ENCODE measurements at regions not wholly inside any gene's neighbourhood (a gene's known extent, or its start where the extent isn't known, plus 50 kb on each side); places are given as distances from the start of the nearest gene placed in this dataset.

DNA sequence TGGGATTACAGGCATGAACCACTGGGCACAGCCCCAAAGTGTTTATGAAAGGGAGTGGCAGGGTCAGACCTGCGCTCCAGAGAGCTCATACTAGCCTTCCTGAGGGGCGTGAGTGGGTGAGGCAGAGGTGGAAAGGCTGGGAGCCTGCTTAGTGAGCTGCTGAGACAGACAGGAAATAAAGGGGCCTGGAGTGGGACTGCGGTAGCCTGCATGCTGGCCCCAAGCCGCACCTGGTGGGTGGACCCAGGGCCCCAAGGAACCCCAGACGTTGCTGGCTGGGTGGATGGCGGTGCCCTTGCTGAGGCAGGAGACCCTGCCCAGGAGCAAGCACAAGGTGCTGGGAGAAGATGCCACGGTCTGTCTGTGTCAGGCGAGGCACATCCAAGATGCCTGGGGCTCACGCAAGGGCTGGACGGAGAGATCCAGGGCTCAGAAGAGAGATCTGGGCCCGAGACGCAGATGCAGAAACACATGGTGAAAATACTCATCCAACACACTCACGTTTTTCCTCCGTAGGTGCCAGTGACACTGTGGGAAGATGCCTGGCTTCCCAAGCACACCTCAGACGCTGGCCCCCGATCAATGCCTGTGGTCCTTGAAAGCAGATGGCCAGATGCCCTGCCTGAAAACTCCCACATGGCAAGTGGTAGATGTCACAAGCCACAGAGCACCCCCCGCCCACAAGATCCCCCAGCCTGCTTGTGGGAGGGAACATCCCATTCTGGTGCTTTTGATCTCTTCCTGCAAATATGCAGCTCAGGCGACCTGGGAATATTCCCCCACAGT lies 151.1 kb downstream of the GLI2 start:
- ATAC-seq, result peak; percentile 54
- no peak for DNase-seq (ENCODE audit: low spot score)
- intact Hi-C loops (cut with DNase I), result no loop called here

DNA sequence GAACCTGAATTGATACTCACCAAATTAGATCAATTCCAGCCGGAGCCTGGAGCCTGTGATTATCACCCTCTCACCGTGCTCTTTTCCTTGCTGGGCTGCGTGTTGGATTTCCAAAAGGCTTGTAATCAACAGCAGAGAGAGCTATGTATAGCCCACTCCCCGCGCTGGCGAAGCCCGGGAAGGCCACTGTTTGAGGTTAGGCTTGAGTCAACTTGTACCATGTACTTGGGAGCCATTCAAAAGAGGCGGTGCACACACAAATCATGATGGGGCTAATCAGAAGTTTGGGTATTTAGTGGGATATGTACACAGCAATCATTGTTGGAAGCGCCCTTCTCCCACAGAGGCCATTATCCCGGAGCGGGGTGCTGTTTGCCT lies 151.6 kb downstream of the GLI2 start:
- ATAC-seq (no peak), DNase-seq (ENCODE audit: low spot score) (no peak)
- intact Hi-C loops (cut with DNase I), result no loop called here

DNA sequence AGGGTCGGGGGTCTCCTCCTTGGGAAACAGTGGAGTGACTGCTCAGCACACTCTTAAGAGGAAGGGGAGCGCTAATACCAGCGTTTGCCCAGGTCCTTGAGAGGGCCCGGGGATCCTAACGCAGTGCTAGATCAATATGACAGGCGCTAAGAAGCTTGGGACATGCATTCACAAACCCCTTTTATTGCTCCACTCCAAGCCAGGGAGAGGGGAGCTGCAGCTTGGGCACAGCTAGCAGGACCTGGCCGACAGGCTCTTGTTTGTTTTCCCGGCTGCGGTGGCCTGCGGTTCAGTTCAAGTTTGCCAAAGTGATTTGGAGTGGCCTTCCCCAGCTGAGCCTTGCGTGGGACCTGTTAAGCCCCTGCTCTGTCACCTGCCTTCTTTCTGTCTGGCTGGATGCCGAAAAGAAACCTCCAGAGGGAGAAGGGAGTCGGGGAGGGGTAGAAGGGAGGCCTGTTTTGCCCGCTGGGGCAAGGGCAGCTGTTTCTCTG lies 152.1 kb downstream of the GLI2 start:
- DNase-seq (ENCODE audit: low spot score) (no peak), ATAC-seq (no peak)
- intact Hi-C loops (cut with DNase I), result no loop called here

DNA sequence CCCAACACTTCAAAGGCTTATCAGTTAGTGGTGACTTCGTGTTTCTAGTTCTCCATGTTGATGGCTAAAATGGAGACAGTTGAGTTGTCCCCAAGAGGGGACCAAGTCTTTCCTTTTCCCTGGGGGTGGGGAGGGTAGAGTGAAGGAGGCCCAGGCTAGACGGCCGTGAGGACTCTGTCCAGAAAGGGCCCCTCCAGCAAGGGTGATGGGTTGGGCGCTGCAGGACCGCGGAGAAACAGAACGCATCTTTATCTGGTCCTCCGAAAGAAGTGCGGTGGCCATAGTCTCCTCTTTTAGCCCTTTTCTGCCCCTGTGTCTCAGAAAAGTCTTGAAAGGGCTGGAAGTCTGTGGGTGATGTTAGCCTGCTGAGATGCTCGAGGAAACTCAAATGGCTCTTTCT lies 153.2 kb downstream of the GLI2 start:
- ATAC-seq, result no peak
- DNase-seq (ENCODE audit: low spot score), result no peak
- intact Hi-C loops (cut with DNase I), result no loop called here

DNA sequence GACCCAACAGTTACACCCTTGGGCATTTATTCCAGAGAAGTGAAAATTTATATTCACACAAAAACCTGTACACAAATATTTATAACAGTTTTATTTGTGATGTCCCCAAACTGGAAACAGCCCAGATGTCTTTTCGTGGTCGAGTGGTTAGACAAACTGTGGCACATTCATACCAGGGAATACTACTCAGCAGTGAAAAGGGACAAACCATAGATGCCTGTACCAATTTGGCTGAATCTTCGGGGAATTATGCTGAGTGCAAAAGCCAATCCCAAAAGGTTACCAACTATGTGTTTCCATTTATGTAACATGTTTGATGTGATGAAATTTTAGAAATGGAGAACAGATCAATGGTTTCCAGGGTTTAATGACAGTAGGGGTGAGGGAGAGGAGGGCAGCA lies 154.3 kb downstream of the GLI2 start:
- no peak for ATAC-seq
- DNase-seq (ENCODE audit: low spot score), result no peak
- intact Hi-C loops (cut with DNase I), result no loop called here

DNA sequence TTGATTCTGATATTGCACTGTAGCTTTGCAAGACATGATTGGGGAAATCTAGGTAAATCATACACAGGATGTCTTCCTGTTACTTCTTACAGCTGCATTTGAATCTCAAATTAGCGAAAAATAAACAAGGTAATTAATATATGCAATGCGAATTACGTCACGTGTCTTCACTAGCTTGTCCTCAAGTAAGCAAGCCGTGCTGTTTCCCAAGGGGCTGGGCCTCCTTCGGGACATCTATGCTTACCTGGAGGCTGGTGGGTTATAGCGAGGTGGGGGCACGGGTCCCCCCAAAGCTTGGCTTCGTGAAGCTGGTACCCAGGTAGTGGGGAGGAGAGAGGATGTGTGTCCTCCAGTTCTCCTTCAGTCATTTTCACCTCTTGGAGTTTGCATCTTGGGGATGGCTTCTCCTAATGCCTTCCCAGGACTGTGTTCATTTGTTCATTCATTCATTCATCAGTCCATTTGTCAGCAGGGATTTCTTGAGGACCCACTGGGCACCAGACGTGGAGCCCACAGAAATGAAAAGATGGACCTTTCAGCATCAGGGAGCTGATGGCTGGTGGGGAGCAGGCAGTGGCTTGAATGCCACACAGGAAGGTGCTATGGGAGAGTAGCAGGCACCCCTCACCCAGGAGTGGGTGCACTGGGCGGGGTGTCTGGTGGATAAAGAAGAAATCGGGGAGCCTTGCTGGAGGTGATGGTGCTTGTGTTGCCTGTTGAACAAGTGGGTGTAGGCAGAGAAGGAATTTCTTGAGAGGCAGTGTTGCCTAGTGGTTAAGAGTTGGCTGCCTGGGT lies 155.1 kb downstream of the GLI2 start:
- intact Hi-C loops (cut with DNase I), result no loop called here
- ATAC-seq (no peak), DNase-seq (ENCODE audit: low spot score) (no peak)

DNA sequence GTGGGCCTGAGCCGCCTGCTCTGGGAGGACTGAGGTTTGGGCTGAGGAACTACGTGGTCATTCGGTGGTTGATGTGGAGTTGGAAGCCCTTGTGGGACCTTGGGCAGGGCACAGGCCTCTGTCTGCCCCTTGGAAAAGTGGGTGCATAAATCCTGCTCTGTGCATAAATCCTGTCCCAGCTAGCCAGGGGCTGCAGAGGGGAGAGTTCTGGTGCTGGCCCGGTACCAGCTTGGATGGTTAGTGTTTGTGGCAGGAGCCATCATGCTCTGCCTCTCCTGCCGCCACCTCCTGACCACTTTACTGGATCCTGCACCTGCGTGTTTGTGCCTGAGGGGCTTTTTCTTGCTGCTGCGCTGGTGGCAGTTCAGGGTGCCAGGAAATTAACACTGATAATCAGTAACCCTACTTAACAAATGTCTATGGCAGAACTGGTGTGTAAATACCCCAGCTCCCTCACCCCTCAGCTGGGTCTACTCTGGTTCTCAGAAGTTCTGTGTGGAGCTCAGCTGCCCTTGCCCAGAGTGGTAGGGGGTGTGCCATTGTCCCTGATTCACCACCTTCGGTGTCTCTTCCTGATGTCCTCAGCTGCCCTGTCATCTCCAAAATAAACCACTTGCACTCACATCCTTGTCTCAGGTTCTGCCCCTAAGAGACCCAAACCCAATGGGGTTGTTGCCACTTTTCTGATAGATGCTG lies 156.8 kb downstream of the GLI2 start:
- ATAC-seq (no peak), DNase-seq (ENCODE audit: low spot score) (no peak)
- intact Hi-C loops (cut with DNase I), result no loop called here

DNA sequence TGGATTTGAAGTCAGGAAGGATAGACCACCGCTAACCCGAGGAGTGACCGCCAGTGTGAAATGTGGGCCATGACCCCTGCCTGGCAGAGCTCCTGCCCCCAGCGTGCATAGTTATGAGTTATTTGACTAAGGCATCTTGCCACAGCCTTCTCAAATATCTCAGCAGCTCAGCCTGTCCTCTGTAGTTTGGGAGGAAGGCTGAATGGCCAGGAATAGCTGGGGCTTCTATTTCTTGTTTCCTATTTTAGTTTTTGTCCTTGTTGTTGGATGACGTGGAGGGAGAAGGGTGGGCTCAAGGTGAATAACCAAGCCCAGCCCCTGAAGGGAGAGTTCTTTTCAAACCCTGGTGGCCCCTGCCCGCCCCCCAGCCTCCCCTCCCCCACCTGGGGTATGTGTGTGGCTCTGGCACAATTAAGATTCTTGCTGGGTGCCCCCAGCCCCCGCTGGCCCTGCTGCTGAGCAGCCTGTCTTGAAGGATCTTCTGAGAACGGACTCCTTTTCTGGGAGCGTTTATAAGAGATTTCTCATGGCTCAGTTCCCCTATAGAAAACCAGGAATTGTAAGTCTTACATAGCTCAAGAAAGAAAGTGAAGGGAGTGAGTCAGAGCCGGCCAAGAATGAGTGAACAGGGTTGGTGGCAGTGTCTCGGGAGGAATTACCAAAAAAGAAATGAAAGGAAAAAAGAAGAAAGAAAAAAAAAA lies 157.4 kb downstream of the GLI2 start:
- intact Hi-C loops (cut with DNase I), result no loop called here
- DNase-seq (ENCODE audit: low spot score) (no peak), ATAC-seq (peak; percentile 13)

DNA sequence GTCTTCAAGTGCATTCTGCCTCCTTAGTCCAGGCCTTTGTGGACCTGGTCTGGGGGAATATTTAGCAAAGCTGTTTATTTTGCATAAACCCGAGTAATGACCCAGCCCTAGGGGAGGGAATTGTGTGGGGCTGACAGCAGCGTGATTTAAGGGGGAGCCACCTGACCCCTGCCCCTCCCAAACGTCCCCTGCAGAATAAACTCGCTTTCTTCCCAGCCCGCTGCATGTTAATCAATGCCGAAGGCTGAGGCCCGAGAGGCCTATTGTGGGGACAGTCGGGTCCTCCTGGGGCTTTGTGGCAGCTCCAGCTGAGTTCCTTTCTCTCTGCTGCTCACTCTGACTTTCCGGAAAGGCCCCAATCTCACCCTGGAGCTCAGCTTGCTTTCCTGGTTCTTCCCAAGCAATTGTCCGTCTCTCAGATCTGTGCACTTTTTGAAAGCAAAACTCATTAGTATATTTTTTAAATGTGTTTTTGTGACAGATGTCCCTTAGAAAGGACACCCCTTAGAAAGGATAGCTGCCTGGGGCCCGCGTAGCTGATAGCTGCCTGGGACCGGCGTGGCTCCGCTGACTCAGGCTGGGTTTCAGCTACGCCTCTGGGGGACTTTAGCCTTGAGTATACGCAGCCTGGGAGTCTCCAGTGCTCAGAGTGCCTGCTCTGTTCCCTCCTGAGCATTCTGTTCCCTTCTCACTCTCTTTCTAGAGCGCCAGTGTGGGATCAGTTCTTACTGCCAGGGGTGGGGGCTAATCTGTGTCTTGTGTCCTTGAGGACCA lies 158.3 kb downstream of the GLI2 start:
- ATAC-seq, result peak; percentile 37
- intact Hi-C loops (cut with DNase I), result no loop called here
- no peak for DNase-seq (ENCODE audit: low spot score)

DNA sequence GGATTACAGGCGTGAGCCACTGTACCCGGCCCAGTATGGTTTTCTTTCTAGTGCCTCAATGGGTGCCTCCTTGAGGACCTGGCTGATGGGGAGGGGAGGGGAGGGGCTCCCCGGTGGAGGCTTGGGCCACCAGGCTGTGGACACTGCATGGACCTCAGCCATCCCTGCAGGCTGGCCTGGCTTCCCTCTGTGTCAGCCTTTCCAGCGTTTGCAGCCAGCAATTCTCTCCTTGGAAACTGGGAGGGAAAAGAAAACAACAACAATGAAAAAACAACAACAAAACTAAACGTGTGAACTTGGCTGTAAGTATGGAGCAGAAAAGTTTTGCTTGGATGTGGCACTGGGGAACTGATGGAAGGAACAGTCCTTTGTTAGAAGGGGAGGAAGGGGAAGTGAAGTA lies 159.3 kb downstream of the GLI2 start:
- ATAC-seq, result peak; percentile 29
- intact Hi-C loops (cut with DNase I), result no loop called here
- DNase-seq (ENCODE audit: low spot score), result no peak

DNA sequence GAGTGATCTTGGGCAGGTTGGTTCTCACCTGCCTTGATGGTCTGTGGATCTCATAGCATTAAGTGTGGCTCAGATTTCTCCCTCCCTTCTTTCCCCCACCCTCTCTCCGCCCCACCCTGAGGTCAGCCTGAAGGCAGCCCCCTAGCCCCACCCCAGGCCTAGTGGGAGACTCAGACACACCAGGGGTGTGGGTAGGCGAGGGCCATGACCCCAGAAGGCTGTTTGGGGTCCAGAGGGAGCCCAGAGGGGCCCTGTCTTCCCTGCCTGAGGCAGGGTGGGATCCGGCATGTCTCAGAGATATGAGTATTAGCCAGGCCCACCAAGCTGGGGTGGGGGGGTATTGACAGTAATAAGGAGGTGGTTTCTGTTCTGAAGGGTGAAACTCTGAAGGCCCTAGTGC lies 160.5 kb downstream of the GLI2 start:
- intact Hi-C loops (cut with DNase I), result no loop called here
- DNase-seq (ENCODE audit: low spot score) (no peak), ATAC-seq (no peak)

DNA sequence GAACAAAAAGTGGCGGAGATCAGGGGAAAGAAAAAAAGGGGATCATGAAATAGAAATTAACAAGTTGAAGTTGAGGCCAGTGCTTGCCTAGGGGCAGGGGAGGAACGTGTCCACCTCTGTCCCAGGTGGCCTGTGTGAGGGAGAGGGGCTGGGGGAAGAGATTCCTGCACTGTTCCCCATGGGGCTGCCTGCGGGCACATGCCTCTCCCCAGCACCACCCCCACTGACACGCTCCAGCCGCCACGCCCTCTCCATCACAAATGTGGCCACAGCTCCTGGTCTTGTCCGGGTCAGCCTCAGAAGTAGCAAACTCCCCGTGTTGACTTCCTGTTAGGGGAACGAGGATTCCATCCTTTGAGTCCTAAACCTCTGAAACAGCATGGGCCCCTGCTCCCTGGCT lies 161.2 kb downstream of the GLI2 start:
- no peak for ATAC-seq
- intact Hi-C loops (cut with DNase I), result no loop called here
- no peak for DNase-seq (ENCODE audit: low spot score)

DNA sequence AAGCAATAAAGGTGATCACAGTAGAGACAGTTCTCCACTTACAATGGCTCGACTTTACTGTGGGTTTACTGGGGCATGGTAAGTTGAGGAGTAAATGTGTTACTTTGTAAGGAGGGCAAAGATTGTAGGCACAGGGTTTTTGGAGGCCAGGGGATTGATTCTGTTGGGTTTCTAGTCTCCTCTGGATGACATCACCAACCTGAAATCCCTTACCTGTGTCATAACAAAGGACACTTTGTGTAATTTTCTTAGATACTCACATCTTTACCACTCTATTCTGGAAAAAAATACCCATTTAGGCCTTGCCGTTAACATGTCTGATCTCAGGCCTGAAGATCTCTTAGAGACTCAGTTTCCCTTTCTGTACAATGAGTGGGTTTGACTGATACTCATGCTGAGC lies 161.7 kb downstream of the GLI2 start:
- DNase-seq (ENCODE audit: low spot score) (no peak), ATAC-seq (no peak)
- intact Hi-C loops (cut with DNase I), result no loop called here

DNA sequence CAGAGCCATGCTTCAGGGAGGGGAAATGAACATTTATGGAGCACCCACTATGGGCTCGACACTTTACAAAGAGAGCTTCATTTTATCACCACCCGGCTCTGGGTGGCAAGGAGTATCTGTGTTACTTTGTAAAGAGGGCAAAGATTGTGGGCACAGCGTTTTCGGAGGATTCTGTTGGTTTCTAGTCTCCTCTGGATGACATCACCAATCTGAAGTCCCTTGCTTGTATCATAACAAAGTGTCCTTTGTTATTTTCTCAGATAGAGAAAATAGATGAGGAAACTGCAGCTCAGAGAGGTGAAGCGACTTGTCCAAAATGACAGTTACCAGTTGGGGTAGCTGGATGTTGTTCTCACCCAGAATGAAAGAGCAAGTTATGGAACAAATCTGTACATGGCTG lies 162.8 kb downstream of the GLI2 start:
- intact Hi-C loops (cut with DNase I), result no loop called here
- ATAC-seq, result no peak
- DNase-seq (ENCODE audit: low spot score), result no peak

DNA sequence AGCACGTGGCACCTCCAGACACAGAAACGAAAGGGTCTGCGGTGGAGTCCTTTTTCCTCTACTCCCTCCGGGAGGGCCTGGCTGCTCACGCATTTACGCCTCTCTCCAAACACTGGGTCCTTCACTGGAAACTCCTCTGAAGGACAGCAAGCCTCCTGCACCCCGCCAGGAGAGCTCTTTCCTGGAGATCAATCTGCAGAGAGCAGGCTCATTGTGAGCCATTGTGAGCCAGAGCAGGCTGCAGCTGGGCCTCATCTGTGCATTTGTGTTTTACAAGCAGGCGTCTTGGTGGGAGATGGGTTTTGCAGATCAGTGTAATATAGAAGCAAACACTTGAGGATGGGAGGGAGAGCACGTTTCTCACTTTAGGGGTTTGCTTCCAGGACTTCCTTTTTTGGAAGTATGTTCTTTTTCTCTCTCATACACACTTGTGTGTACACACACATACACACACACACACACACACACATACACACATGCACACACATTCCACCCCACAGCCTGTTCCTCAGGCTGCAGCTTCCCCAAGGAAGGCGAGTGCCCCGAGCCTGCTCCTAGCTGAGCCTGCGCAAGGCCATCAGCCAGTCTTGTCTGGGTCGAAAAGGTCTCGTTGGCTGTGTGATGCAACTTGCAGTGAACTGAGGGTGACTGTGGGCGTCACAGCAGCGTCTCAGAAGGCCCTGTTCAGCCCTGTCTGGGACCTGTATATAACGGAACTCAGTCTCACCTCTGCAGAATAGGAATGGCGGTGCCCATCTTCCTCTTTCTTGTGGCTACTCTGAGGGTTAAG lies 163.5 kb downstream of the GLI2 start:
- intact Hi-C loops (cut with DNase I), result no loop called here
- ATAC-seq (peak; percentile 73), DNase-seq (ENCODE audit: low spot score) (no peak)

DNA sequence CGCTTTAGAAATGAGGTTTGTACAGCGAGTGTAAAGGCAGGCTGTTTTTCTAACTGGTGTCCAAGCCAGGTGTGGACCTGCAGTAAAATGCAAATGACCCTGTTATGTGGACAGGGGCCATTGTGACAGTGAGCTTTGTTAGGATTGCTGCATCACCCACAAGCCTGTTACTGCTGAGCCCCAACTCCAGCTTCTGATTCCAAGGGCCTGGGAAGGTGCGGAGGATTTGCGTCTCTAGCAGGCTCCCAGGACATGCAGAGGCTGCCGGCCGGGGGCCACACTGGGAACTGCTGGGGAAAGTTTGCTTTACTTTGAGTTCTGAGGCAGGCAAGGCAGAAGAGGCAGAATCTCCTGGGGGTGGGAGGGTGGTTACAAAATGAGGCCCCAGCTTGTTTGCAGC lies 164.1 kb downstream of the GLI2 start:
- no peak for DNase-seq (ENCODE audit: low spot score)
- no peak for ATAC-seq
- intact Hi-C loops (cut with DNase I), result no loop called here

DNA sequence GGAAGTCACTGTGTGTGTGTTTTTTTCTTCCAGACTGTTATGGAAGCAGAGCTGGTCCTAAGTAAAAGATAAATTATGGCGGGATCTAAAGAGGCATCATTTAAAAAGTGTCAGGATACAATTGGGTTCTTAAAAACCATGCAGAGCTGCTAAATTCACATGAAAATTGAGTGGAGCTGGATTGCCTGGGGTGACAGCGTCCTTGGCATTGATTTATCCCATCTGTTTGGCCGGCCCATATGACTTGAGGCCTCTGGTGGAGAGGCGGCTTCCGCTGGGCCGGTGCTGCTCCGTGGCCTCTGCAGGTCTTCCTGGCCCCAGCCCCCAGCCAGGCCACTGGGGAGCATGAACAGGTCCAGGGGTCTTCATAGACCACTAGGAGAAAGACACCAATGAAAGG lies 165.5 kb downstream of the GLI2 start:
- intact Hi-C loops (cut with DNase I), result no loop called here
- no peak for ATAC-seq
- no peak for DNase-seq (ENCODE audit: low spot score)

DNA sequence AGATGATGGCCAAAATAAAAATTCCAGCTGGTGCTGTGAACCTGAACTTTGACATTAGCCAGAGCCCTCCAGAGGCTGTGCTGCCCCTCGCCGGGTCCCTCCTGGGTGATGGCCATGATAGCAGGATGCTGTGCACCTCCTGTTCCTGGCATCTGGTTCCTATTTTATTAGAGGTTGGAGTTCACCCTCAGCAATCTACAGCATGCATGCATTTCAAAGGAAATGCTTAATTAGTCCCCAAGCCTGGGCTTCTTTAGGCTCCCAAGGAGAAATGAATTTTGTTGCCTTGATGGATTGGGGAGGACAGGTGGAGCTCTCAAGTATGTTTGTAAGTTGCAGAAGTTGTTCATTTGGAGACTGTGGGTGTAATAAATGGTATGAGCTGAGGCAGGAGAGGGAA lies 166.9 kb downstream of the GLI2 start:
- ATAC-seq, result no peak
- intact Hi-C loops (cut with DNase I), result no loop called here
- DNase-seq (ENCODE audit: low spot score), result no peak

All from sciatic nerve (tissue), 2 donors.